AG09319 (cell line): ENCODE measurements at regions not wholly inside any gene's neighbourhood (a gene's known extent, or its start where the extent isn't known, plus 50 kb on each side); places are given as distances from the start of the nearest gene placed in this dataset.

Experiments used
- DNase-seq: peaks from one replicate; pipeline ENCODE4 v3.0.0-alpha.2; 2010; ENCODE audit warnings: low read depth; ENCODE audit errors: extremely low read depth
- TF ChIP-seq, protein P1 (sequence below): IDR thresholded peaks from 2 replicates; pipeline ENCODE4 v1.5.1; 2011; ENCODE audit warnings: low read depth, mild to moderate bottlenecking, inconsistent platforms, low read length, moderate library complexity

DNA sequence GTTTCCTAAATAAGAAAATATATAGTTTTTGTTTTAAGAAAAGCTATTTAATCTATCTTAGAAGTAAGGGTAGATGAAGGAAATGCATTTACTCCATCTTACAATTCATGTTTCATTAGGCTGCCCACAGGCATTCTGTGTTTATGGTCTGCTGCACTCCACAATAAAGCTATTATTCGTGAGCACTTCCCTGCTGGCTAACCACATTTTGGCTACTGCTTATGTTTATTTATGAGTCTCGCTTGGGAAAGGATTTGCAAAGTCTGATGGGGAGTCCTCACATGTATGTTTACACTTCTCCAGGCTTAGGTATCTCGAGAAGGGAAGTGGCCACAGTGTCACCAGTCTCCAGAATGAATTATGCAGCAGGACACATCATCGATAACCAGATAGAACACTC is 260.8 kb upstream of the VCX start:
- TF ChIP-seq, protein P1, sequence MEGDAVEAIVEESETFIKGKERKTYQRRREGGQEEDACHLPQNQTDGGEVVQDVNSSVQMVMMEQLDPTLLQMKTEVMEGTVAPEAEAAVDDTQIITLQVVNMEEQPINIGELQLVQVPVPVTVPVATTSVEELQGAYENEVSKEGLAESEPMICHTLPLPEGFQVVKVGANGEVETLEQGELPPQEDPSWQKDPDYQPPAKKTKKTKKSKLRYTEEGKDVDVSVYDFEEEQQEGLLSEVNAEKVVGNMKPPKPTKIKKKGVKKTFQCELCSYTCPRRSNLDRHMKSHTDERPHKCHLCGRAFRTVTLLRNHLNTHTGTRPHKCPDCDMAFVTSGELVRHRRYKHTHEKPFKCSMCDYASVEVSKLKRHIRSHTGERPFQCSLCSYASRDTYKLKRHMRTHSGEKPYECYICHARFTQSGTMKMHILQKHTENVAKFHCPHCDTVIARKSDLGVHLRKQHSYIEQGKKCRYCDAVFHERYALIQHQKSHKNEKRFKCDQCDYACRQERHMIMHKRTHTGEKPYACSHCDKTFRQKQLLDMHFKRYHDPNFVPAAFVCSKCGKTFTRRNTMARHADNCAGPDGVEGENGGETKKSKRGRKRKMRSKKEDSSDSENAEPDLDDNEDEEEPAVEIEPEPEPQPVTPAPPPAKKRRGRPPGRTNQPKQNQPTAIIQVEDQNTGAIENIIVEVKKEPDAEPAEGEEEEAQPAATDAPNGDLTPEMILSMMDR = no peak
- no peak for DNase-seq

DNA sequence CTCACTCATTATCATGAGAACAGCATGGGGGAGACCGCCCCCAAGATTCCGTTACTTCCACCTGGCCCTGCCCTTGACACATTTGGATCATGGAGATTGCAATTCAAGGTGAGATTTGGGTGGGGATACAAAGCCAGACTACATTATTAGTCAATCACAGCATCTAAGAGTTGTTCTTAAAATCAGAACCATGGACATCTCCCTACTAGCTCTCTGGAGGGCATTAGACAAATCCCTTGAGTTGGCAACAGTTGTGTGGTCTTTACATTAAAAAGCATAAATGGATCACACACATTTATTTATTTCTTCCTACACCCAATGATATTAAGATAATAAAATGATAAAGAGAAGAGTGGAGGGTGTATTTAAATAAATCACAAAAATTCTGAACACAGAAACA is 262.8 kb upstream of the VCX start:
- TF ChIP-seq, protein P1 = no peak
- DNase-seq = no peak

DNA sequence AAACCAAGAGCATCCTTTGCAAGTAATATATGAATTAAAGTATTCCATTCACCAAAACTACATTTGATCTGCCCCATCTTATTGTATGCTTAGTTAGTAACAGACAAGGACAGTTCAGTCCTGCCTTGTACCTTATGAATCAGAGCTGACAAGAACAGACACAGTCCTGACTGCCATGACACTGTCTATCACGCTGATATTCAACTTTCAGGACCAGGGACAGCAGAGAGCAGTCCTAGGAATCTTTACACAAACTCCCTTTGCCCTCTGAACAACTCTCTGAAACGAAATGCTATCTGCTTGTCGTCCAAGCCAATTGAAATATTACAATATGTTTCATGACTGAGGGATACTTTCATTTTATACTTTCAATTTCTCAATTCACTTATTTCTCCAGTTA is 268.6 kb upstream of the VCX start:
- no peak for DNase-seq
- TF ChIP-seq, protein P1 = no peak

DNA sequence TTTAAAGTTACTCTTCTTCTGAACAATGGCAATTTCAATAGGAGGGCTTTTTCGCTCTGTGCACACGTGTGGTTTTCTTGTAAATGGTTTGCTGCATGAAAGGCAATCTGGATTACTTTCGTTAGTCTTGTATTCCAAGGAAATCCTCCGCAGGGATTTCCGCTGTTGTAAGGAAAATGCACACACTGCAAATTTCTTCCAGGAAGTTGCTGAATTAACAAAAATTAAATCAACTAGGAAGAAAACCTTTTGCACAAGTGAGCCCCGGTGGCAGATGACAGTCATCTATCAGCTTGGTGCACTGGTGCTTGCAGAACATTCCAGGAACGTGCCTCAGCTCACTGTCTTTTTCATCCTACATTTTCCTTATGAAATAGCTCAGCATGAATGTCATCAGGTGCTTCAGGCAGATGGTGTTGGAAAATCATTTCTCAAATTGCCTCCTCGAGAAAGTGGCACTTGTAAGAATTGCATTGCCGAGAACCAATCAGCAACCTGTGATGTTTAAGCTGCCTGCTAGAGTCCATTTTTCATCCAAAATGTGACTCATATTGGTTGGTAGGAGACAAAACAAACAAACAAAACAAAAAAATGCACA is 272.4 kb upstream of the VCX start:
- DNase-seq = no peak
- TF ChIP-seq, protein P1 = no peak

DNA sequence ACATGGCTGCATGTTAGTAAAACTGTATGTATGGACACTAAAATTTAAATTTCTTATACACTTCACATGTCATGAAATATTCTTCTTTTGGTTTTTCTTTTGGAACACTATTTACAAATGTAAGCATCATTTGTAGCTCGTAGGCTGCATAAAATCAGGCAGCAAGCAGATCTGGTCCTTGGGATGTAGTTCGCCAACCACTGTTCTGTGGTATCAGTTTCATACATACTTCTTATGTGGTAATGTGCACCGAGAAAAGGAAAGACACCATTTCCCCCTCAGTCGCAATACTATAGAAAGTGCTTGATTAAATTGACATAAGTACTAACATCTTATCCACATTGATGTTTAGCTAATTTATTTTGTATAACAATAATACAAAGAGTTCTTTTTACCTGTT is 274.4 kb upstream of the VCX start:
- TF ChIP-seq, protein P1 = no peak
- DNase-seq = no peak

DNA sequence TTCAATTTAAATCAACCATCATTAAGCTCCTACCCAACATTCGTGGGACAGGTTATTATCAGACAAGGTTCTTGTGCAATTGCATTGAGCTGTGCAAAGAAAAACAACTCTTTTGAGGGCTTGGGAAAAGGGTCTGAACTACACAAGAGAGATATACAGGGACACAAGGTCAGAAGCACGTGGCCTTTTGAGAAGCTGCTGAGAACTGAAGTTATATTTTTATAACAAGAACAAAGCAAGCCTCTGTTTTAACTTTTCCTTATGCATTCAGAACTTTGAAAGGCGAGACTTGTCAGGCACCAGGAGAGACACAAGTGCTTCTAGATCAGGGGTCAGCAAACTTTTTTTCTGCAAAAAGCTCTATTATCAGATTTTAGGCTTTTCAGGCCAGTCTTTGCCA is 274.8 kb upstream of the VCX start:
- DNase-seq = no peak
- TF ChIP-seq, protein P1 = no peak

DNA sequence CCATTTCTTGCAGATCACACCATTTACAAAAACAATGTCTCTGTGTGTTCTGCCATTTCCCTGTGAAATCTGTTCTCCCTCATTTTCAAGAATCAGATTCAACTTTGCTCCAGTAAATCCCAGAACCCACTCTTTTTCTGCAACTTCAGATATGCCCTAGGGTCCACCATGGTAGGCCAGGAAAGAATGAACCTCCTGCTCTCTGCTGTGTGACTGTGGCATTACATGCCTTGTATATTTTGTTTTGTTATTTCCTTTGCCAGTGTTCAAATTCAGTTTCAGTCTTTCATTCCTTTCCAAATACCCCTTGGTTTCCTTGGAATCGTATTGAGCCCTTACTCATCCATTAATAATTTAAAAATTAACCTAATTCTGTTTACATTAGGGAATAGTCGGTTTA is 290.2 kb upstream of the VCX start:
- DNase-seq = no peak
- TF ChIP-seq, protein P1 = no peak
